Neural cell (in vitro differentiated cells): ENCODE measurements at regions not wholly inside any gene's neighbourhood (a gene's known extent, or its start where the extent isn't known, plus 50 kb on each side); places are given as distances from the start of the nearest gene placed in this dataset.

Experiments
- H2AFZ ChIP-seq: fragments of 200-600, 300-800 bp; sonication (generic), shearing (Covaris generic); 2 replicates; pipeline ENCODE4 v1.6.0; 2014; ENCODE audit warnings: low read depth, mild to moderate bottlenecking, antibody characterized with exemption, low read length, moderate library complexity
- H3F3A ChIP-seq: fragments of 200-600 bp; shearing (Covaris generic); 2 replicates; pipeline ENCODE4 v1.6.1; 2016; ENCODE audit warnings: mild to moderate bottlenecking, moderate library complexity, mixed read lengths, antibody characterized with exemption, low read length; ENCODE audit not compliant: insufficient read depth, poor library complexity, severe bottlenecking
- H3K27ac ChIP-seq: fragments of 200-600, 300-800 bp; sonication (generic), shearing (Covaris generic); 2 replicates; pipeline ENCODE4 v1.5.1; 2014; ENCODE audit warnings: mild to moderate bottlenecking, low read length, moderate library complexity
- H3K27me3 ChIP-seq: fragments of 300-800, 200-600 bp; sonication (generic), shearing (Covaris generic); 2 replicates; pipeline ENCODE4 v1.6.0; 2014; ENCODE audit warnings: mild to moderate bottlenecking, low read depth, low read length, moderate library complexity; ENCODE audit not compliant: insufficient read depth
- H3K36me3 ChIP-seq: fragments of 300-800, 200-600 bp; sonication (generic), shearing (Covaris generic); 2 replicates; pipeline ENCODE4 v1.5.1; 2014; ENCODE audit warnings: mild to moderate bottlenecking, antibody characterized with exemption, low read length, moderate library complexity; ENCODE audit not compliant: insufficient read depth
- H3K4me2 ChIP-seq: fragments of 300-800, 200-600 bp; sonication (generic), shearing (Covaris generic); 2 replicates; pipeline ENCODE4 v1.6.0; 2014; ENCODE audit warnings: mild to moderate bottlenecking, low read length
- H3K4me3 ChIP-seq: fragments of 300-800, 200-600 bp; sonication (generic), shearing (Covaris generic); 2 replicates; pipeline ENCODE4 v1.5.1; 2014; ENCODE audit warnings: mild to moderate bottlenecking, low read length, moderate library complexity
- H3K79me2 ChIP-seq: fragments of 200-600 bp; shearing (Covaris generic); replicated peaks from 2 replicates; pipeline ENCODE4 v1.6.0; 2014; ENCODE audit warnings: mild to moderate bottlenecking, low read length, moderate library complexity; ENCODE audit not compliant: insufficient read depth
- H3K9ac ChIP-seq: fragments of 300-800, 200-600 bp; sonication (generic), shearing (Covaris generic); 2 replicates; pipeline ENCODE4 v1.6.1; 2016; ENCODE audit warnings: mild to moderate bottlenecking, low read length, mixed read lengths
- H3K9me2 ChIP-seq: fragments of 200-600 bp; shearing (Covaris generic); 2 replicates; pipeline ENCODE4 v1.6.1; 2016; ENCODE audit warnings: mild to moderate bottlenecking, low read length, mixed read lengths; ENCODE audit not compliant: insufficient read depth
- H3K9me3 ChIP-seq: fragments of 200-600, 300-800 bp; sonication (generic), shearing (Covaris generic); 2 replicates; pipeline ENCODE4 v1.6.1; 2016; ENCODE audit warnings: mild to moderate bottlenecking, mixed run types, low read length, moderate library complexity, mixed read lengths
- H4K20me1 ChIP-seq: fragments of 200-600 bp; shearing (Covaris generic); 2 replicates; pipeline ENCODE4 v1.6.1; 2016; ENCODE audit warnings: mild to moderate bottlenecking, mixed run types; ENCODE audit not compliant: insufficient read depth
- CTCF ChIP-seq: fragments of 450-650 bp; IDR thresholded peaks from 2 replicates; pipeline ENCODE4 v1.5.1; 2014; ENCODE audit warnings: antibody characterized with exemption, mild to moderate bottlenecking, moderate library complexity; ENCODE audit not compliant: poor library complexity, severe bottlenecking
- EP300 ChIP-seq: fragments of 450-650 bp; conservative IDR thresholded peaks from 2 replicates; pipeline ENCODE4 v1.6.1; 2014; ENCODE audit warnings: antibody characterized with exemption, mild to moderate bottlenecking, moderate library complexity; ENCODE audit not compliant: poor library complexity, severe bottlenecking
- EZH2 ChIP-seq: fragments of 200-600, 300-800 bp; shearing (Covaris generic), sonication (generic); IDR thresholded peaks from 2 replicates; pipeline ENCODE4 v1.6.1; 2014; ENCODE audit warnings: antibody characterized with exemption, low read length, borderline replicate concordance, mild to moderate bottlenecking; ENCODE audit not compliant: insufficient read depth, poor library complexity, severe bottlenecking
- MXI1 ChIP-seq: fragments of 450-650 bp; conservative IDR thresholded peaks from 2 replicates; pipeline ENCODE4 v1.6.1; 2014; ENCODE audit warnings: antibody characterized with exemption, mild to moderate bottlenecking; ENCODE audit not compliant: poor library complexity, severe bottlenecking
- POLR2AphosphoS5 ChIP-seq: IDR thresholded peaks from 2 replicates; pipeline ENCODE4 v1.6.1; 2012
- RAD21 ChIP-seq: fragments of 450-650 bp; conservative IDR thresholded peaks from 2 replicates; pipeline ENCODE4 v1.6.1; 2014; ENCODE audit warnings: antibody characterized with exemption, mild to moderate bottlenecking, moderate library complexity
- REST ChIP-seq: IDR thresholded peaks from 2 replicates; pipeline ENCODE4 v1.6.1; 2012; ENCODE audit warnings: borderline replicate concordance
- SMC3 ChIP-seq: fragments of 450-650 bp; conservative IDR thresholded peaks from 2 replicates; pipeline ENCODE4 v1.6.1; 2014; ENCODE audit warnings: antibody characterized with exemption, mild to moderate bottlenecking, moderate library complexity; ENCODE audit not compliant: poor library complexity
- TAF1 ChIP-seq: IDR thresholded peaks from 2 replicates; pipeline ENCODE4 v1.6.1; 2012; ENCODE audit warnings: low read depth

DNA sequence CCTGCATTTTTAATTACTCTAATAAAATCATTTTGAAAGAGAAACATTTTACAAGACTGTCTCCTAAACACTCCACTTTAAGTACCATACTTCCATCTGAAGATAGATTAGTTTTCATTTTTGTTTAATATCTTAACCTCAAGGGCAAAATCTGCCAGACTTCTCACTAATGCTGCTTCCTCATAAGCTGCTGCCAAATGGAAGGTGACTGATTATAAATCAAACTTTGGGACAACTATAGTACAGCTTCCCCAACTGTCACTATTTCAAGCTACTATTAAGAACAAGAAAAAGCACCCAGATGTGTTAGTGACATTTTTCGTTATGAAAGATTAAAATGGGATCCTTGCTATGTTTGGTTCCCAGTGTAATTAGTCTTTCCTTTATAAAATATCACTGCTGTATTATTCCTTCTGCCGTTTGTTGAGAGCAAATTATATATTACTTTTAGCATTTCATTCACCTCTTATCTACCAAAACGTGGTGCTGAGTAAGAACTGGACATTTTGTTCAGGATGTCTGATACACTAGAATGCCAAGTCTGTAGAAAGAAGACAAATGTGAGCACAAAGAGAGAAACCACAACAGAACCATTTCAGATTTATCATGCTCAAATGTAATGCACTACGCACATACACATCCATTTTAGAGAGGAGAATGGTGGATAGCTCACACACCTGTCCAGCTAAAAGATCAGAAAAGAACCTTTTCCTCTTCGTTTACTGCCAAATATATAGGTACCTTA, 312.2 kb upstream of the C11orf87 start:
- H3F3A ChIP-seq: no peaks in the 10 kb centered on the region
- H3K79me2 ChIP-seq: no peaks in the 10 kb centered on the region
- H3K4me2 ChIP-seq: no peak overlapping the region
- no peak overlapping the region for H2AFZ ChIP-seq
- no peaks in the 10 kb centered on the region for H4K20me1 ChIP-seq
- no peaks in the 10 kb centered on the region for H3K27me3 ChIP-seq
- TF ChIP-seq RAD21: no peak
- TF ChIP-seq TAF1: no peak
- no peaks in the 10 kb centered on the region for H3K36me3 ChIP-seq
- no peaks in the 10 kb centered on the region for H3K9me2 ChIP-seq
- no peak overlapping the region for H3K4me3 ChIP-seq
- no peak overlapping the region for H3K9ac ChIP-seq
- H3K9me3 ChIP-seq: no peaks in the 10 kb centered on the region
- no peak overlapping the region for H3K27ac ChIP-seq

DNA sequence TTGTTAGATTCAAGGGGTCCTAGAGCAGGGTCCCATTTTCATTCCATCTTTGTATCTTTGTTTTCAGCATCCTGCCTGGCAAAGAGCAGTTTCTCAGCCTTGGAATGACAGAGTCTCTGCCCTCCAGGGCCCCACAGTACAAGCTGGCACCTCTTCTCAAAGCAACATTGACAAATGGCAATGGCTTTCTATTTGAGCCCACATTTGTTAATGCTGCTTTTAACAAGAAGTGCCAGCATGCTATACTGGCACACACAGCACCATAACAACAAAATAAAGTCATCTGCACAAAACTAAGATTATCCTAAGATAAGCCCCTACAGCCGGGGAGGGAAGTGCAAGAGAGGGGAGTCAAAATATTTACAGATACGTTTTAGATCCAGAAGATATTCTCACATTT, 309.7 kb upstream of the C11orf87 start:
- no peaks in the 10 kb centered on the region for H4K20me1 ChIP-seq
- no peak overlapping the region for H2AFZ ChIP-seq
- no peak overlapping the region for H3K4me3 ChIP-seq
- H3K9me3 ChIP-seq: no peaks in the 10 kb centered on the region
- no peaks in the 10 kb centered on the region for H3K79me2 ChIP-seq
- H3K4me2 ChIP-seq: no peak overlapping the region
- H3K9ac ChIP-seq: no peak overlapping the region
- no peaks in the 10 kb centered on the region for H3F3A ChIP-seq
- no peak for TF ChIP-seq SMC3
- TF ChIP-seq EP300: no peak
- no peak for TF ChIP-seq MXI1
- no peak for TF ChIP-seq EZH2
- no peak for TF ChIP-seq CTCF
- no peak for TF ChIP-seq POLR2AphosphoS5
- no peak for TF ChIP-seq RAD21
- H3K27ac ChIP-seq: peak overlapping the region; percentile 65
- no peaks in the 10 kb centered on the region for H3K36me3 ChIP-seq
- no peaks in the 10 kb centered on the region for H3K9me2 ChIP-seq
- no peaks in the 10 kb centered on the region for H3K27me3 ChIP-seq

DNA sequence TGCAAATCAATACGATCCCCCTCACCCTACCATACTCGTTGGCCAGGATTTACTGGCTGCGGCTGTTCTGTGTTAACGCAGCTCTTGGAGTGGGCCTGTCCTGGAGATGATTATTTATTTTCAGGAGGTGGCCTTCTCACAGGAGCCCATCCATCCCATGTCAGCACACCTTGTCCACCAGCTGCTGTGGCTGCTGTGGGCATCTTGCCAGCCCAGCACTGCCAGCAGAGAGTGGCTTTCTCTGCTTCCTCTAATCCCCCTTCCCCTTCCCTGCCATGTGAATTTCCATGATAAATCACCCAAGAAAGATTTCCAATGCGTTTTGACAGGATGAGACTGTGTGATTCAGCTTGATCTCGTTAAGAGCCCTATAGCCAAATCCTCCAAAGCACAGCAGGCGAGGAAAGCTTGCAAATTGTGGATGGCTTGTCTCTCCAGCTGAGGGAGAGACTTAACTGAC, 309.1 kb upstream of the C11orf87 start:
- Histone ChIP-seq H3K9me2 (no peaks in the 10 kb centered on the region), H3K36me3 (no peaks in the 10 kb centered on the region), H3K4me2 (peak overlapping the region; percentile 2), H4K20me1 (no peaks in the 10 kb centered on the region), H3K9ac (peak overlapping the region; percentile 34), H3F3A (no peaks in the 10 kb centered on the region), H2AFZ (peak overlapping the region; percentile 2), H3K4me3 (peak overlapping the region; percentile 4), H3K79me2 (no peaks in the 10 kb centered on the region), H3K27me3 (no peaks in the 10 kb centered on the region), H3K9me3 (no peaks in the 10 kb centered on the region), H3K27ac (peak overlapping the region; percentile 65)
- TF ChIP-seq CTCF (no peak), RAD21 (no peak), EZH2 (no peak), POLR2AphosphoS5 (peak; percentile 42), REST (peak; percentile 78), EP300 (peak; percentile 50), SMC3 (no peak), TAF1 (no peak), MXI1 (no peak)
